ENCODE measurements at regions not wholly inside any gene's neighbourhood (a gene's known extent, or its start where the extent isn't known, plus 50 kb on each side); places are given as distances from the start of the nearest gene placed in this dataset.

GRCh38 chr1:173333581-173333980 lies 126.5 kb upstream of the TNFSF4 start:
- TF ChIP-seq MAX (IDR thresholded peaks at IDR 0.05; ENCODE audit: low read depth, low read length) (no peak), POLR2A (IDR thresholded peaks at IDR 0.05; ENCODE audit: extremely low read depth, insufficient read length) (no peak), CTCF (IDR thresholded peaks at IDR 0.05; ENCODE audit: low read depth, low read length) (no peak)

All from NB4 (cell line).